ENCODE measurements at regions not wholly inside any gene's neighbourhood (a gene's known extent, or its start where the extent isn't known, plus 50 kb on each side); places are given as distances from the start of the nearest gene placed in this dataset.

DNA sequence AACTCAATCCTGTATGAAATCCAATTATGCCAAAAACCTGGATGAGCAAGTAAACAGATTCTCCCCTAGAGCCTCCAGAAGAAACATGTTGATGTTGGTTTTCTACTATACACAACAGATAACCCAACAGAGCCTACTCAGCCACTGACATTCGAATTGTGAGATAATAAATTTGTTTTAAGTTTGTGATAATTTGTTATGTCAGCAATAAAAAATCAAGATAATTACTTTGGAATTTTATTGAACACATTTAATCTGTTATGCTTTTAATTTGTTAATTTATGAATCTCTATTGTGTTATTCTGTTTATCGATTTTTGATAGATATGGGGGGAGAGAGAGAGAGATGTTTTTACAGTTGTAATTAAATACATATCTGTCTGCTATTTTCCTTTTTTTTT is 1016.1 kb upstream of the PCDH7 start:
- TF ChIP-seq CTCF (IDR thresholded peaks at IDR 0.05; ENCODE audit: control extremely low read depth, extremely low read depth), result no peak
- peaks cover 0 to 5% (median 0%) of the 10 kb centered on the region in 4 donors for H3K9me3 ChIP-seq (ENCODE audit: control insufficient read depth in 4 of 4, insufficient read depth in 3 of 4, low read length in 3 of 4)
- ATAC-seq (ENCODE audit: insufficient read depth, low FRiP score), result no peak

DNA sequence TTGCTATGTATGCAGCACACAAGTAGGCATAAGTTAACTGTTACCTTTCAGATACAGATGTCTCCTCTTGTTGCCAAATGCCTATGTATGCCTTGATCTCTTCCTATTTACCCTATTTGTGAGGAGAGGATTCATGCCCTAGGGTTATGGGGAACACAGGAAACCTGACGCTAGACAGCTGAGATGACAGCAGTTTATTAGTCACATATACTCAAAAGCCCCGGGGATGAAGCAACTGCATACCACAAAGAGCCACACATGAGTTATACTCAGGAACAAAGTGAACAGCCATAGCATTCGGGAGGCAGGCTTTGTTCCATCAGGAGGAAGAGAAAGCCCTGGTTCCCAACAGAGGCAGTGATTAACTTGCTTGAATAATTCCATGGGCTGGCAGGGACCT is 1011.7 kb upstream of the PCDH7 start:
- Histone ChIP-seq H3K9me3 (ENCODE audit: control insufficient read depth in 4 of 4, insufficient read depth in 3 of 4, low read length in 3 of 4) (peaks cover 0 to 7% (median 0%) of the 10 kb centered on the region in 4 donors), H3K36me3 (ENCODE audit: control insufficient read depth in 4 of 4, insufficient read depth in 4 of 4, low read length in 4 of 4) (no peaks in the 10 kb centered on the region), H3K9ac (ENCODE audit: insufficient read depth in 1 of 2, low read length in 2 of 2) (no peak overlapping the region), H3K4me1 (ENCODE audit: control insufficient read depth in 5 of 5, insufficient read depth in 5 of 5, low read length in 5 of 5) (no peaks in the 10 kb centered on the region), H3K4me3 (no peak overlapping the region), H3K27ac (ENCODE audit: low read depth in 1 of 2, low read length in 1 of 2) (no peak overlapping the region), H3K27me3 (ENCODE audit: control insufficient read depth in 3 of 3, insufficient read depth in 3 of 3, low read length in 2 of 3) (no peaks in the 10 kb centered on the region)
- no peak for TF ChIP-seq CTCF (IDR thresholded peaks at IDR 0.05; ENCODE audit: control extremely low read depth, extremely low read depth)
- WGBS, 2 donors, result 77 to 80% methylated on average over 3 of the region's 3 CpGs
- DNase-seq, result no peak
- no peak for ATAC-seq (ENCODE audit: insufficient read depth, low FRiP score)

More for the DNA sequence above, 1016.1 kb upstream of the PCDH7 start:
- 80 to 83% methylated on average over 2 of the region's 2 CpGs for WGBS, 2 donors
- Histone ChIP-seq H3K27ac (ENCODE audit: low read depth in 1 of 2, low read length in 1 of 2) (no peak overlapping the region), H3K36me3 (ENCODE audit: control insufficient read depth in 4 of 4, insufficient read depth in 4 of 4, low read length in 4 of 4) (no peaks in the 10 kb centered on the region), H3K27me3 (ENCODE audit: control insufficient read depth in 3 of 3, insufficient read depth in 3 of 3, low read length in 2 of 3) (no peaks in the 10 kb centered on the region), H3K4me3 (no peak overlapping the region), H3K9ac (ENCODE audit: insufficient read depth in 1 of 2, low read length in 2 of 2) (no peak overlapping the region), H3K4me1 (ENCODE audit: control insufficient read depth in 5 of 5, insufficient read depth in 5 of 5, low read length in 5 of 5) (no peaks in the 10 kb centered on the region)
- DNase-seq, result no peak

DNA sequence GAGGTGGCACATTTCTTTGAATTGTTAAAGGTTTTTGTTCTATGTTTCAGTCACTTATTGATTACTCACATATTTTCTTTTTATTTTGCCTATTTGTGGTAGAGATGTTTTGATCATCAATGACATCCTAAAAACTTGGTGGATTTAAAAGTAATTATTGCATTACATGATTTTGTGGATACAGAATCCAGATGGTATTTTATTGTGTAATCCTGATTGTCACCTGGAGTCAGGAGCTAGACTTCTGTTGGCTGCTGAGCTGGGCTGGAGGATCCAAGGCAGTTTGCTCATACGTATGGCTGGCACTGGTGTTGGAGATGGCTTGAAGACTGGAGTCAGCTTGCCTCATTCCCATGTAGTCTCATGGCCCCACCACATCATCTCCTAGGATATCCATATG is 1009.6 kb upstream of the PCDH7 start:
- no peaks in the 10 kb centered on the region for H3K27me3 ChIP-seq (ENCODE audit: control insufficient read depth in 3 of 3, insufficient read depth in 3 of 3, low read length in 2 of 3)
- TF ChIP-seq CTCF (IDR thresholded peaks at IDR 0.05; ENCODE audit: control extremely low read depth, extremely low read depth), result no peak
- WGBS, 2 donors, result 80 to 87% methylated on average over 1 of the region's 1 CpG
- H3K36me3 ChIP-seq (ENCODE audit: control insufficient read depth in 4 of 4, insufficient read depth in 4 of 4, low read length in 4 of 4), result no peaks in the 10 kb centered on the region
- H3K9ac ChIP-seq (ENCODE audit: insufficient read depth in 1 of 2, low read length in 2 of 2), result no peak overlapping the region
- H3K27ac ChIP-seq (ENCODE audit: low read depth in 1 of 2, low read length in 1 of 2), result no peak overlapping the region
- H3K4me1 ChIP-seq (ENCODE audit: control insufficient read depth in 5 of 5, insufficient read depth in 5 of 5, low read length in 5 of 5), result no peaks in the 10 kb centered on the region
- ATAC-seq (ENCODE audit: insufficient read depth, low FRiP score), result no peak
- H3K9me3 ChIP-seq (ENCODE audit: control insufficient read depth in 4 of 4, insufficient read depth in 3 of 4, low read length in 3 of 4), result peaks cover 0 to 7% (median 0%) of the 10 kb centered on the region in 4 donors
- DNase-seq, result no peak
- no peak overlapping the region for H3K4me3 ChIP-seq

DNA sequence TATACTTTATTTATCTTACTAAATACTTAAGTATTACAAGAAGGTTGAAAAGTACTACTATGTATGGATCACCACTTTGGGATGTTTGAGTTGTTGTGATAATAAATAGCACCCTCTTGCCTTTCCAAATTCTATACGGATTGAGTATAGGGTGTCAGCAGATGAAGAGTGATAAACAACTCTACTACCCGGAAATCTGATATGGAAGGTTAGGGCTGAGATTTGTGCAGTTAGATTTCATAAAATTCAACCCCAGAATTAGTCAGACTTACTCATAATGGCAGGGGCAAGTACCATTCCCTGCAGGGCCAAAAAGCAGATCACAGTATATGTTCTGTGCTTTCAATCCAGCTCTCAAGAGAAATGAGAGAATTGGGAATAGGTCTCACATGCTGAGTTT is 1008.9 kb upstream of the PCDH7 start:
- Histone ChIP-seq H3K9me3 (ENCODE audit: control insufficient read depth in 4 of 4, insufficient read depth in 3 of 4, low read length in 3 of 4) (peaks cover 0 to 6% (median 0%) of the 10 kb centered on the region in 4 donors), H3K4me3 (no peak overlapping the region), H3K36me3 (ENCODE audit: control insufficient read depth in 4 of 4, insufficient read depth in 4 of 4, low read length in 4 of 4) (no peaks in the 10 kb centered on the region), H3K9ac (ENCODE audit: insufficient read depth in 1 of 2, low read length in 2 of 2) (no peak overlapping the region), H3K27me3 (ENCODE audit: control insufficient read depth in 3 of 3, insufficient read depth in 3 of 3, low read length in 2 of 3) (no peaks in the 10 kb centered on the region), H3K4me1 (ENCODE audit: control insufficient read depth in 5 of 5, insufficient read depth in 5 of 5, low read length in 5 of 5) (no peaks in the 10 kb centered on the region), H3K27ac (ENCODE audit: low read depth in 1 of 2, low read length in 1 of 2) (no peak overlapping the region)
- no peak for TF ChIP-seq CTCF (IDR thresholded peaks at IDR 0.05; ENCODE audit: control extremely low read depth, extremely low read depth)
- ATAC-seq (ENCODE audit: insufficient read depth, low FRiP score) (no peak), DNase-seq (no peak)
- 61 to 85% methylated on average over 2 of the region's 2 CpGs for WGBS, 2 donors
